Gastrocnemius medialis (tissue), 4 donors: ENCODE measurements at regions not wholly inside any gene's neighbourhood (a gene's known extent, or its start where the extent isn't known, plus 50 kb on each side); places are given as distances from the start of the nearest gene placed in this dataset.

Source experiments
- POLR2A ChIP-seq, 2 donors: fragments of 450-650 bp; IDR thresholded peaks; one replicate each; pipeline ENCODE4 v1.6.1; 2017; ENCODE audit warnings: antibody characterized with exemption in 2 of 2, mild to moderate bottlenecking in 2 of 2, moderate library complexity in 2 of 2
- TF ChIP-seq, protein P1 (sequence below), 5 experiments: fragments of 450-650 bp in 3 of 5; fragments of 200-600 bp in 2 of 5; sonication (generic) in 2 of 5; IDR thresholded peaks in 4 of 5; conservative IDR thresholded peaks in 1 of 5; 1 replicate in 4 of 5; 2 replicates in 1 of 5; pipeline ENCODE4 v1.5.1; 2016 to 2019; ENCODE audit warnings: antibody characterized with exemption in 5 of 5, mild to moderate bottlenecking in 3 of 5, moderate library complexity in 3 of 5

DNA sequence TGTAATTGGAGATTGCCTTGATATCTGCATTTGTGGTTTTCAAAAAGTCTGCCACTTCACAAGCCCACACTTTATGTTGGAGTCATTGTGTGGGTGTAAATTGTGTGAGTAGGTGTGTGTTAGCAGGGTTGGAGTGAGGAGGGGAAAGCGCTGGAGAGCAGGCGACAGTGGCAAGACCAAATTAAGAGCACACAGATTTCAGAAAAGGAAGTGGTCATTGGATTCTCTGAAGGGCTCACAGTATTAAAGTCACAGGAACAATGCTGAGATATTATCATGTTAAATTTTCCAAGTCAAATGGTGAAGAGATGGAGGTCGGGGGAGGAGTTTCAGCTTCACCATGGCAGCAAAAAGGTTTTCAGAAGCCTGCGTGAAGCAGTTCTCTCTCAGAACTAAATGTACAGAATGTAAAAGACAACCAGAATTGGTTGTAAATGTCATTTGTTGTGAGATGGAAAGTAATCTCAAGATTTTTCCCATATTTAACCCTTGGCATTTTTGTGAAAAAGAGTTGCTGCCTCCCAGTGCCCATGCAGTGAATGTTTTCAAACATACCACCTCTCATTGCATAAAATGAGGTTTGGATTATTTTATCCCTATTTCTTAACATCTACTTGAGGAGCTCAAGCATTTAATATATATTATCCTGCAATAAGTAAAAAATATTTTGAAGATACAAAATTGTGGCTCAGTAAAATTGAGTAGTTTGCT, 265.9 kb downstream of the ZNF674 start:
- TF ChIP-seq, protein P1, sequence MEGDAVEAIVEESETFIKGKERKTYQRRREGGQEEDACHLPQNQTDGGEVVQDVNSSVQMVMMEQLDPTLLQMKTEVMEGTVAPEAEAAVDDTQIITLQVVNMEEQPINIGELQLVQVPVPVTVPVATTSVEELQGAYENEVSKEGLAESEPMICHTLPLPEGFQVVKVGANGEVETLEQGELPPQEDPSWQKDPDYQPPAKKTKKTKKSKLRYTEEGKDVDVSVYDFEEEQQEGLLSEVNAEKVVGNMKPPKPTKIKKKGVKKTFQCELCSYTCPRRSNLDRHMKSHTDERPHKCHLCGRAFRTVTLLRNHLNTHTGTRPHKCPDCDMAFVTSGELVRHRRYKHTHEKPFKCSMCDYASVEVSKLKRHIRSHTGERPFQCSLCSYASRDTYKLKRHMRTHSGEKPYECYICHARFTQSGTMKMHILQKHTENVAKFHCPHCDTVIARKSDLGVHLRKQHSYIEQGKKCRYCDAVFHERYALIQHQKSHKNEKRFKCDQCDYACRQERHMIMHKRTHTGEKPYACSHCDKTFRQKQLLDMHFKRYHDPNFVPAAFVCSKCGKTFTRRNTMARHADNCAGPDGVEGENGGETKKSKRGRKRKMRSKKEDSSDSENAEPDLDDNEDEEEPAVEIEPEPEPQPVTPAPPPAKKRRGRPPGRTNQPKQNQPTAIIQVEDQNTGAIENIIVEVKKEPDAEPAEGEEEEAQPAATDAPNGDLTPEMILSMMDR (IDR thresholded peaks at IDR 0.05 in 4 of 5, conservative IDR thresholded peaks at IDR 0.05 in 1 of 5), result no peak
- no peak for TF ChIP-seq POLR2A (IDR thresholded peaks at IDR 0.05)
